ENCODE measurements at regions not wholly inside any gene's neighbourhood (a gene's known extent, or its start where the extent isn't known, plus 50 kb on each side); places are given as distances from the start of the nearest gene placed in this dataset.

DNA sequence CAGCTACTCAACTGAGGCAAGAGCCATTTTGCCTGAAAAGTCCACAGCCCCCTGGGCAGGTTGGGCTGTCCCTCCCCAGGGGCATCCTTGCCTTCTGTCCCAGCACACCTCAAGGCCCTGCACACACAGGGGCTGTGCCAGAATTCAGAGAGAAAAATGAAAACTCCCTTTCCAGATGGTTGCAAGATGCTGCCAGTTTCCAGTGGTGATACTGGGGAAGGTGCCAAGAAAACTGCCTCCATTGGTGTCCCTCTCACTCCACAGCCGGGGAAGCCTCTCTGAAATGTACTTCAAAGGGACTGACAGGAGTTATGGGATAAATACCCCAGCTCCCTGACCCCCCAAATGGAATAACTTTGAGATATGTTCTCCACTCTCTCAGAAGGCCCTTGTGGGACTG lies 154.2 kb upstream of the MAFB start:
- no peak overlapping the region for H3K27ac ChIP-seq (ENCODE audit: low read depth in 1 of 2, low read length in 2 of 2)
- Mint-ChIP-seq H3K4me1 (ENCODE audit: low read depth) (no peaks in the 10 kb centered on the region), H3K9me3 (no peaks in the 10 kb centered on the region), H3K27ac (no peak overlapping the region), H3K4me3 (no peak overlapping the region), H3K27me3 (peaks cover 10% of the 10 kb centered on the region), H3K36me3 (ENCODE audit: low read depth) (no peaks in the 10 kb centered on the region)
- H3K36me3 ChIP-seq (ENCODE audit: insufficient read depth, low read length) = no peaks in the 10 kb centered on the region
- ATAC-seq (ENCODE audit: poor library complexity) (no peak), DNase-seq (no peak)
- H3K4me3 ChIP-seq (ENCODE audit: low read length) = no peak overlapping the region
- H3K27me3 ChIP-seq (ENCODE audit: control insufficient read depth in 1 of 2, insufficient read depth in 2 of 2, low read length in 2 of 2) = peaks cover 4 to 5% of the 10 kb centered on the region in 2 experiments
- POLR2A ChIA-PET = no interaction called here
- H3K9me3 ChIP-seq (ENCODE audit: control insufficient read depth in 1 of 2, insufficient read depth in 1 of 2, low read length in 2 of 2) = no peaks in the 10 kb centered on the region
- intact Hi-C loops (cut with DNase I, micrococcal nuclease) = no loop called here
- CTCF ChIA-PET = no interaction called here
- H3K4me1 ChIP-seq (ENCODE audit: insufficient read depth, low read length) = no peaks in the 10 kb centered on the region
- TF ChIP-seq, protein P1, sequence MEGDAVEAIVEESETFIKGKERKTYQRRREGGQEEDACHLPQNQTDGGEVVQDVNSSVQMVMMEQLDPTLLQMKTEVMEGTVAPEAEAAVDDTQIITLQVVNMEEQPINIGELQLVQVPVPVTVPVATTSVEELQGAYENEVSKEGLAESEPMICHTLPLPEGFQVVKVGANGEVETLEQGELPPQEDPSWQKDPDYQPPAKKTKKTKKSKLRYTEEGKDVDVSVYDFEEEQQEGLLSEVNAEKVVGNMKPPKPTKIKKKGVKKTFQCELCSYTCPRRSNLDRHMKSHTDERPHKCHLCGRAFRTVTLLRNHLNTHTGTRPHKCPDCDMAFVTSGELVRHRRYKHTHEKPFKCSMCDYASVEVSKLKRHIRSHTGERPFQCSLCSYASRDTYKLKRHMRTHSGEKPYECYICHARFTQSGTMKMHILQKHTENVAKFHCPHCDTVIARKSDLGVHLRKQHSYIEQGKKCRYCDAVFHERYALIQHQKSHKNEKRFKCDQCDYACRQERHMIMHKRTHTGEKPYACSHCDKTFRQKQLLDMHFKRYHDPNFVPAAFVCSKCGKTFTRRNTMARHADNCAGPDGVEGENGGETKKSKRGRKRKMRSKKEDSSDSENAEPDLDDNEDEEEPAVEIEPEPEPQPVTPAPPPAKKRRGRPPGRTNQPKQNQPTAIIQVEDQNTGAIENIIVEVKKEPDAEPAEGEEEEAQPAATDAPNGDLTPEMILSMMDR (IDR thresholded peaks at IDR 0.05) = no peak

DNA sequence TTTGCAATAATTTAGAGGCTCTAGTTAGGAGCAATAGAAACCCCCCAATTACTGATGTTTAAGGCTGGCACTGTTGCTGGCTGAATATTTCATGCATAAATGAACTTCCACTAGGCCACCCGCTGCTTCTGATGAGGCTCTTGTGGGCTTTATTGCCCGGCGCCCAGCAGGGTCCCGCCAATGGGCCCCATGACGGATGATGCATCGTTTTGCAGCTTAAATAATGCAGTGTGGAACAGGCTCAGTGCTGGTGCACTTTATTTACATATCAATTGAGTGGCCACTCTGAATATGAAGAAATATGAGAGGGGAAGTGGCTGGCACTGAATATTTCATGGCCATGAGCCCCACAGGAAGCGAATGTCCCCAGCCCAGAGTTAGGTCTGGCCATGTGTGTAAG lies 155.3 kb upstream of the MAFB start:
- no peak for ATAC-seq (ENCODE audit: poor library complexity)

DNA sequence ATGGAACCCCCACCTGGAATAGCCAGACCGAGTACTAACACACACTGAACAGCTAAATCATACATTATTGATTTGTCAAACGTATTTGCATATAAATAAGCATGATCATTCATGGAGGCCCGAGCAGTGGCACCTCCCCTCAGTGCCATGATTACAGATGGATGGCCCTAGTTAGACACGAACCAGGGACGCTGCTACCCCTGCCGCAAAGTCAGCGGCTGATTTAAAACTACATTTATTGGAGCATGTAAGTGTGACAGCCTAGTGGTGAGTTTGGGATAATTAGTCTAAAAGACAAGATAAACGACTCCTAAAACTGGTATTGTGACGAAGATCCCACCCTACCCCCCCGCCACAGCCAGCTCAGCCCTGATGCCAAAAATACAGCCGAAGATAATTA lies 159.1 kb upstream of the MAFB start:
- CTCF ChIA-PET = no interaction called here
- Histone ChIP-seq H3K4me3 (ENCODE audit: low read length) (no peak overlapping the region), H3K27me3 (ENCODE audit: control insufficient read depth in 1 of 2, insufficient read depth in 2 of 2, low read length in 2 of 2) (peaks cover 0 to 5% of the 10 kb centered on the region in 2 experiments), H3K36me3 (ENCODE audit: insufficient read depth, low read length) (no peaks in the 10 kb centered on the region), H3K9me3 (ENCODE audit: control insufficient read depth in 1 of 2, insufficient read depth in 1 of 2, low read length in 2 of 2) (no peaks in the 10 kb centered on the region), H3K27ac (ENCODE audit: low read depth in 1 of 2, low read length in 2 of 2) (no peak overlapping the region), H3K4me1 (ENCODE audit: insufficient read depth, low read length) (no peaks in the 10 kb centered on the region)
- no peak for DNase-seq
- intact Hi-C loops (cut with DNase I, micrococcal nuclease) = no loop called here
- POLR2A ChIA-PET = no interaction called here
- Mint-ChIP-seq H3K36me3 (ENCODE audit: low read depth) (no peaks in the 10 kb centered on the region), H3K9me3 (no peaks in the 10 kb centered on the region), H3K27ac (no peak overlapping the region), H3K4me3 (no peak overlapping the region), H3K27me3 (no peaks in the 10 kb centered on the region), H3K4me1 (ENCODE audit: low read depth) (no peaks in the 10 kb centered on the region)
- no peak for ATAC-seq (ENCODE audit: poor library complexity)
- TF ChIP-seq, protein P1 (IDR thresholded peaks at IDR 0.05) = no peak

More for the DNA sequence above, 155.3 kb upstream of the MAFB start:
- H3K36me3 Mint-ChIP-seq (ENCODE audit: low read depth) = no peaks in the 10 kb centered on the region
- POLR2A ChIA-PET = no interaction called here
- Histone ChIP-seq H3K27me3 (ENCODE audit: control insufficient read depth in 1 of 2, insufficient read depth in 2 of 2, low read length in 2 of 2) (peaks cover 4 to 5% of the 10 kb centered on the region in 2 experiments), H3K36me3 (ENCODE audit: insufficient read depth, low read length) (no peaks in the 10 kb centered on the region), H3K4me1 (ENCODE audit: insufficient read depth, low read length) (no peaks in the 10 kb centered on the region), H3K27ac (ENCODE audit: low read depth in 1 of 2, low read length in 2 of 2) (no peak overlapping the region), H3K4me3 (ENCODE audit: low read length) (no peak overlapping the region), H3K9me3 (ENCODE audit: control insufficient read depth in 1 of 2, insufficient read depth in 1 of 2, low read length in 2 of 2) (no peaks in the 10 kb centered on the region)
- H3K9me3 Mint-ChIP-seq = no peaks in the 10 kb centered on the region
- CTCF ChIA-PET = no interaction called here
- no peak for DNase-seq
- H3K4me3 Mint-ChIP-seq = no peak overlapping the region
- no peak overlapping the region for H3K27ac Mint-ChIP-seq
- TF ChIP-seq, protein P1 (IDR thresholded peaks at IDR 0.05) = no peak
- peaks cover 10% of the 10 kb centered on the region for H3K27me3 Mint-ChIP-seq
- H3K4me1 Mint-ChIP-seq (ENCODE audit: low read depth) = no peaks in the 10 kb centered on the region
- intact Hi-C loops (cut with DNase I, micrococcal nuclease) = no loop called here

Data from CD4-positive, alpha-beta T cell (primary cell).